22Rv1 (cell line): ENCODE measurements at regions not wholly inside any gene's neighbourhood (a gene's known extent, or its start where the extent isn't known, plus 50 kb on each side); places are given as distances from the start of the nearest gene placed in this dataset.
"Not testable (repeated sequence)": the region's sequence is repeated elsewhere in the genome, so short reads cannot be mapped to it uniquely, and the experiment has no call there.

ENCODE experiments used
- H3K27ac ChIP-seq: fragments of 450-650 bp; 2 replicates; pipeline ENCODE4 v1.5.1; 2017
- CTCF ChIP-seq: fragments of 450-650 bp; IDR thresholded peaks from 2 replicates; pipeline ENCODE4 v1.5.1; 2017; ENCODE audit warnings: mild to moderate bottlenecking
- ZFX ChIP-seq: fragments of 450-650 bp; IDR thresholded peaks from 2 replicates; pipeline ENCODE4 v1.6.1; 2017; ENCODE audit warnings: antibody characterized with exemption, borderline replicate concordance

- no peak overlapping the region for H3K27ac ChIP-seq
- TF ChIP-seq CTCF (no peak), ZFX (no peak)
These were observed 364.2 kb downstream of the NYAP2 start for GRCh38 chr2:225763711-225764110.

- no peak overlapping the region for H3K27ac ChIP-seq
These were observed 361.9 kb downstream of the NYAP2 start for GRCh38 chr2:225761396-225761795.

GRCh38 chr2:225757248-225757647 is 357.7 kb downstream of the NYAP2 start:
- TF ChIP-seq ZFX: no peak
- no peak for TF ChIP-seq CTCF
- no peak overlapping the region for H3K27ac ChIP-seq

More at GRCh38 chr2:225761396-225761795, 361.9 kb downstream of the NYAP2 start:
- no peak for TF ChIP-seq ZFX
- no peak for TF ChIP-seq CTCF

GRCh38 chr2:225756198-225756597 is 356.7 kb downstream of the NYAP2 start:
- TF ChIP-seq CTCF (no peak), ZFX (no peak)
- no peak overlapping the region for H3K27ac ChIP-seq

GRCh38 chr2:225748609-225749008 is 349.1 kb downstream of the NYAP2 start:
- TF ChIP-seq ZFX (no peak), CTCF (no peak)
- H3K27ac ChIP-seq: no peak overlapping the region

GRCh38 chr2:225743996-225744395 is 344.5 kb downstream of the NYAP2 start:
- H3K27ac ChIP-seq: not testable (repeated sequence)

GRCh38 chr2:225742487-225742886 is 343.0 kb downstream of the NYAP2 start:
- H3K27ac ChIP-seq: no peak overlapping the region
- TF ChIP-seq CTCF (no peak), ZFX (no peak)

GRCh38 chr2:225740086-225740485 is 340.6 kb downstream of the NYAP2 start:
- TF ChIP-seq CTCF: no peak
- TF ChIP-seq ZFX: no peak
- H3K27ac ChIP-seq: no peak overlapping the region
